GM23248 (cell line): ENCODE measurements at regions not wholly inside any gene's neighbourhood (a gene's known extent, or its start where the extent isn't known, plus 50 kb on each side); places are given as distances from the start of the nearest gene placed in this dataset.

ENCODE experiments used
- EZH2 ChIP-seq: fragments of 200-600 bp; sonication (generic); IDR thresholded peaks from 2 replicates; pipeline ENCODE4 v1.6.1; 2018; ENCODE audit warnings: antibody characterized with exemption, mild to moderate bottlenecking; ENCODE audit not compliant: insufficient read depth, poor library complexity, severe bottlenecking
- EZH2phosphoT487 ChIP-seq: fragments of 200-600 bp; sonication (generic); IDR thresholded peaks from 2 replicates; pipeline ENCODE4 v1.6.1; 2018; ENCODE audit warnings: antibody characterized with exemption, moderate library complexity, mild to moderate bottlenecking, low read depth; ENCODE audit not compliant: insufficient read depth

GRCh38 chr20:48292806-48293205 lies 507.5 kb upstream of the SULF2 start:
- TF ChIP-seq EZH2phosphoT487 (no peak), EZH2 (no peak)
